Amygdala (tissue), 56 donors: ENCODE measurements at regions not wholly inside any gene's neighbourhood (a gene's known extent, or its start where the extent isn't known, plus 50 kb on each side); places are given as distances from the start of the nearest gene placed in this dataset.
"Not testable (repeated sequence)": the region's sequence is repeated elsewhere in the genome, so short reads cannot be mapped to it uniquely, and the experiment has no call there.

Experiments used
- DNase-seq, 56 donors: peaks; one replicate each; lab custom pipeline; 2025; lab: John Stamatoyannopoulos, UW

DNA sequence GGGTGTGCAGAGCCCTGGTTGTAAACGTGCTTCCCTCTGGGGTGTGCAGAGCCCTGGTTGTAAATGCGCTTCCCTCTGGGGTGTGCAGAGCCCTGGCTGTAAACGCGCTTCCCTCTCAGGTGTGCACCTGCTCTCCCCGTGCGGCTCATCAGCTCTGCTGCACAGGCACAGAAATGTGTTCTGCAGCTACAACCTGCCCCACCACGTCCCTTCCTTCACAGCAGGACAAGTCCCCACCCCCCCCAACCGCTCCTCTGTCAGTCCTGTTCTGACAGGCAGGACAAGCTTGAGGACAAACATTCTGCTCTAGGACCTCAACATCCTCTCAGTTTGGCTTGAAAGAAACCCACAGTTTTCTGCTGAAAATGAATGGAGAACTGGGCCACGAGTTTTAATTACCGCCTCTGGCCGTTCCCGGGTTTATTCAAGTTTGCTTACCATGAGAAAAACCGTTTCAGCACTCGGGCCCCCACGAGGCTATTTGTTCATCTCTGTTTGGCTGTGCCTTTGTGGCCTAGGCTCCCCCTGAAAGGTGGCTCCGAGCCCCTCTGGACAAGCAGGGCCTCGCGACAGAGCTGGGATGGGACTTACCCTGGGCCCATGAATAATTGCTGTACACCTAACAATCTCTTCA lies 81.0 kb upstream of the ASB18 start:
- DNase-seq: peak in 6 of 56 donors; percentile 23 to 47 (median 30)

DNA sequence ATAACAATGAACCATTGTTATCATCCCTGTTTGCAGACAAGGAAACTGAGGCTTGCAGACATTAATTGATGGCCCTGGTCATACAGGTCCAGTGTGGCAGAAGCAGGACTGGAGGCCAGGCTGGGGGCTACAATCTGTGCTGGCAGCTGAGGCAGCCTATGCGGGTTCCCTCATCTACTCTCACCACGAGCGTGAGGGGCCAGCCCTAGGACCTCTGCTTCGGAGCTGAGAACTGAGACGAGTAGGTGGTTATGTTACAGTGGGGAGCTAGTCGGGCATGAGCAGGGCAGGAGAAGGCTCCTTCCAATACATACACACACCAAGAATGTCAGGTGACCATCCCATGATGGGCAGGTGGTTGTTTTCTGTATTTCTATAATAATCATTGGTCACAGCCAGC lies 82.2 kb upstream of the ASB18 start:
- DNase-seq: no peak

DNA sequence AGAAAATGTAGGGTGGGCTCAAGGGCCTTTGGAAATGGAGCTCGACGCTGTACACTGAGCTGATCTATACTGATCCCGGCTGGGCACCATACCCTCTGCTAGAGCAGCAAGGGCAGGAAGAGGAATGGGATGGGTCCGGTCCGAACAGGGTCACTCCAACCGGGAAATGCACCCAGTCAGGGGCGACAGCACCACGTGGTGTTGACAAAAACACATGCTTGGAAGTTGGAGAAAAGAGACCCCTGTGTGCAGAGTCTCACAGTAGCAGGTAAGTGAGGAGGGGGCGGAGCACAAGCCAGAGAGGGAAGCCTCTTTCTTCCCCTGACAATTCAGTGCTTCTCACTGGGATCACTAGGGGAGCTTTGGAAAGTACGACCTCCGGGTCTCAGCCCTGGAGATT lies 84.1 kb upstream of the ASB18 start:
- no peak for DNase-seq

DNA sequence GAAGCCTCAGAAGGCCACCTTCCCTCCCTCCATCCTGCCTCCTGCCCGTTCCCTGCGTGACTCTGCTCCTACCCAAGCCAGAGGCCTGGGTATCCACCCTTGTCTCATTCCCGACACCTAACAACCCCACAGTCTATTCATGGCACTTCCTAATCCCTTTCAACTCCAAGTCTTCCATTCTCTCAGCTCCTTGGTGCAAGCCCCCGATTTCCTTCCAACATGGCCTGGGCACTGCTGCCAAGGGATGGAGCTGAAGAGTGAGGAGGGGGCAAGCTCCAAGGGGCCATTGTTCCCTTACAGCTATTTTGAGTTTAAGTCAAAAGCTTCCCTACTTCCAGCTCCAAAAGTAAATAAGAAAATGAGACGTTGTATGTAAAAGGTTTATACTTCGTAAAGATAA lies 84.8 kb upstream of the ASB18 start:
- DNase-seq: no peak

DNA sequence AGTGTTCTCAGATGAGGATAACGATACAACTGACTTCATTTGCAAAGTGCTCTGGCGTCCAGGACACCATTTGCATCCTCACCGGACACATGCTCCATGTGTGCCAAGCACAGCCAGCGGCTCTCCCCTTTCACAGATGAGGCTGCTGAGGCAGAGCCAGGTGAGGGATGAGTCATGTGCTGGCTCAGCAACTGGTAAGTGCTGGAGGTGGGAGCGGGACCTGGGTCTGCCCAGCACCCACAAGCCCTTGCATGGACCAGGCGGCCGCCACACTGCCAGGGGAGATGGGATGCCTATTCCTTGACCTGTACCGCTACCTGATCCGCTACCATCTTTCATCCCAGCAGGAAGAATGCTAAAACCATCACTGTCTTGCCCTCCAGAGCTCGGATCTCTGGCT lies 86.2 kb upstream of the ASB18 start:
- no peak for DNase-seq

DNA sequence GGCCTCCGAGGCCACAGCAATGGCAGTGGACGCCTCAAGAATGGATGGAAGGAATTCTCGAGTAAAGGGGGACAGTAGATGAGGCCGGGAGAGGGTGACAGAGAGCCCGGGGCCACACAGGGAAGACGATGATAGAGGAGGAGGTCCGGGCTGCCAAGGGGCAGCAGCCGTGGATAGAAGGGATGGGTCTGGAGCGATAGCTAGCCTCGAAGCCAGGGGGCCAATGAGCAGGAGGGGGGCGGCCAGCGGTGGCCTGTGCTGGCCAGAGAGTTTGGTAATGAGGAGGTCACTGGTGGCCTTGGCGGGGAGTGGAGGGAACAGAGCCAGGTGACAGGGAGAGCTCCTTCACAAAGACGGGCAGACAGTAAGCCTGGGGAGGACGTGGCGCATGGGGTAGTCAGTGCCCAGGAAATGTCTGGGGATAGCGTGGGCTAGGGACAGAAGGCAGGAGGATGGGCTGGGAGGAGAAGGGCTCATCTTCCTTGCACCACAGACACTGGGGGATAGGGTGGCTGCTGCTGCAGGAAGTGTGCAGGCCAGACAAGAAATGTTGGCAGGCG lies 87.8 kb upstream of the ASB18 start:
- DNase-seq: no peak

DNA sequence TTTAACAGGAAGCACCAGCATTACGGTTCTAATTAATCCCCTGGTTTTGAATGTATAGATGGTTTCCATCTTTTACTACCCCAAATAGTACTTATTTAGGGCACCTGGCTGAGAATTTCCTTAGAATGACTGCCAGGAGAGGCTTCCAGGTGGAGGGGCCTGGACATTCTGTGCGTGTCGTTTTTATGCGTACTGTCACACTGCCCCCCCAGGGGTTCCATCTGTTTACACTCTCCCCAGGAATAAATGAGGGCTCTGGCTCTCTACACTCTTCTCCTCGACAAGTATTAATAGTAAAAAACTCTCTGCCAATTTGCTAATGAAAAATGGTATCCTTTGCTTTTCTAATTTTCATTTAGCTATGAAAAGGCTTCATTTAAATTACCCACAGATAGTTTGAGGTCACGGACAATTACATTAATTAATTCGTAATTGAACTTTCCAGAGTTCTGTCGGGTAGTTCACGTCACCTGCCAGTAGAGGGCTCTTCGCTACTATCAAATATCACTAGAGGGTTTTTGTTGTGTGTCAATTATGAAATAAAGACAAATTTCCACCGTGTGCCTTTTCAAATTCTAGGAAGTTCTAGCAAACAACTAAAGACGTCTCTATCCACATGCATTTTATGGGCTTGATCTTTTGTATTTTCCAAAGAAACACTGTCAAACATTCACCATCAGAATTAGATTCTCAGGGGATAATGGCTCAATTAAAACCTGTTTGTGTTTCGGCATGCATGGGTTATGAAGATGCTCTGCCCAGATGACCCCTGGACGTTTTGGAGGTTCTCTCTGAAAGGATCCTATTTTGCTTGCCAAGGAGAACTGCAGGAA lies 88.8 kb upstream of the ASB18 start:
- peak in 2 of 56 donors; percentile 25 to 49 for DNase-seq

DNA sequence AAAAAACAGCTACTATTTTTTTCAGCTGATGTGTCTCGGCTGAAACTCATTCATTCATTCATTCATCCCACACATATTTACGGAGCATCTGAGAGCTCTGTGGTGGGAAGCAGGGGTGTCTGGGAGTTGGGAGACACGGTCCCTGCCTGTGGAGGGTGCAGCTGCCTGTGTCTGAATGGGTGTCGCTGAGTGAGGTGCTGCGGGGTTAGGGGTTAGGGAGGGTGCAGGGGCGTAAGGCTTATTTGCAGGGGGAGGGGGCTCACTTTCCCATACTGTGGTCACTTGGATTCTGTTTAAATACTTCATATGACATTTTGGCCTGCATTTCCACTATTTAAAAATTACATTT lies 89.4 kb upstream of the ASB18 start:
- no peak for DNase-seq

DNA sequence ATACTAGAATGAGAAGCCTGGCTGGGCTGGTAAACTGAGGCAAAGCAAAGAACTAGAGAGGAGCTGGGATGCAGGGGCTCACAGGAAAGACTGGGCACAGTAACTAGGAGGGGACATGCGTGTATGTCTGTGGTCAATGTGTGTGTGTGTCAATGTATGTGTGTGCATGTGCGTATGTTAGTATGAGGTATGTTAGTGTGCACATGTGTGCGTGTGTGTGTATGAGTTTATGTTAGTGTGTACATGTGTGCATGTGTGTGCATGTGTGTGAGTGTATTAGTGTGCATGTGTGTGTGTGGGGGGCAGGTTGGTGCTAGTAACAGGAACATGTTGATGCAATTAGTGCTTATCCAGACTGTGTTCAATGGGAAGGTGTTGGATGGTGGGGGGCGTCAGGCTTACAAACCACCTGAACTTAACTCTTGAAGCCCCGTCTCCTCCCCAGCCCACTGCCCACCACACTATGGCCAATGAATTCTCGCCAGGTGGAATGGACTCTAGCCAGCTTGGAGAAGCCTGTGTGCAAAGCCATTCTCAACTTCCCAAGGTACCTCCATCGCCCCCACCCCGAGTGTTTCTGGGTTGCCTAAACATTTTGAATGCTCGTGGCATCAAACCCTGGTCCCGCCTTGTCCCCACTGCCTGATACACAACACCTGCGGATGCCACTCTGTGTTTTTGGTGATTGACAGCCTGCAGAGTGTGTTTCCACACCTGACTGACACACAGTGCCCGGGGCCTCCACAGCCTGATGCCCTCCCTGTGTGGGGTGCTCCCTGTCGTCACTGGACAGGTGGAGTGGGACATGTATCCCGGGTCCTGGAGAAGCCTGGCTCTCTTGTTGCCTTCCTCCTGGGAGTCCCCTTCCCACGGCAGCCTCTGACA lies 90.1 kb upstream of the ASB18 start:
- DNase-seq: no peak

DNA sequence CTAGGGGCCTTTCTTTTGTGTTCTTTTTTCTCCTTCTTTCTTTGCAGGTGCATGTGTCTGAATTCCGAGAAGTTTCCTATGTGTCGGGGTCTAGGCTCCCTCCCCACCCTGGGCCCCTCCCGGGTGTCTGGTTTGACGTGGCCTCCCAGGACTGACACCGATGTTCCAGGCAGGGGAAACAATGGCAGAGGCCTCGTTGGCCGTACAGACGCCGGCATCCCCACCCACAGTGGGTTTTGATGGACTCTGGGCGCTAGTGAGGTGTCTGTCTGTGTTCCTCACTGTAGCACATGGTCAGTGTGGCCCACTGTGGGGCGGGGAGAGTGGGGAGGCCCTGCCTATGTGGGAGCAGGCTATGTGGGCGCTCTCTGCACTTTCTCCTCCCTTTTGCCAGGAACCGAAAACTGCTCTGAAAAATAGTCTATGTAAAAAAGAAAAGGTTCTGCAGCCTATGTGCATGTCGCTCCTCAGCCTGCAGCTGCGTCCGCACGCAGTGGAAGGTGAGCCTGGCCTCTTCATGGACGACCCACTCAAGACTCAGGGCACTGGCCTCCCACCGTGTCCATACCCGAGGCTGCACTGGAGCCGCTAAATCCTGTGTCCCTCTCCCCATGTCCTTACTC lies 90.9 kb upstream of the ASB18 start:
- DNase-seq: no peak

DNA sequence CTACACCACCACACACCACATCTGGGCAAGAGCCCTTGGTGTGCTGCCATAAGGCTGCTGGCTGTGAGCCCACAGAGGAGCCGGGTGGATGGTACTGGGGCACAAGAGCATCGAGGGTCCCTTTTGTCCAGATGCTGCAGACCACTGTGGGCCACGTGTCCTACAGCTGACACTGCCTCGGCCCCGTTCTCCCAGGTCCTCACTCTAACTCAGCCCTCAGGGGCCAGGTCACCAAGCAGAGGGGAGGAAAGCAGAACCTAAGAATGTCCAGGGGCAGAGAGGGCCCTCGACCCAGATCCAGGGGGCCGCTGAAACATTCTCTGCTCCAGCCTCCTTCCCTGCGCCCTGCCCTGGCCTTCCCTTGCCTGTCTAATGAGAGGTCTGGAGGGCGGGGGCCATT lies 91.7 kb upstream of the ASB18 start:
- no peak for DNase-seq

DNA sequence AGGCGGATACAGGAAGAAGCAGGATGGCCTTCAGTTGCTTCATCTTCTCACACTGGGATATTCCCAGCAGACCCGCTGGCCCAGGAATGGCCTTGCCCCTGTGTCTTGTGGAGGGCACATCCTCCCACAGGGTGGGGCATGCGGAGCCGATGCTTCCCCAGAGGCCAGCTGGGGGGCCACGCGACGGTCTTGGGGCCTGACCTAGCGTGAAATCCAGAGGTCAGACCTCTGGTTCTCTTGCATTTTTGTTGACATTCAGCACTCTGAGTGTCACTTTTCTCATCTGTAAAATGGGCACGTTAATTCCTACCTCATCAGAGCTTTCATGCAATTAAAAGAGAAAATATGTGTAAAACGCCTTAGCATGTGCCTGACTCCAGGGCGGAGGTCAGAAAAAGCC lies 92.1 kb upstream of the ASB18 start:
- not testable (repeated sequence) for DNase-seq

DNA sequence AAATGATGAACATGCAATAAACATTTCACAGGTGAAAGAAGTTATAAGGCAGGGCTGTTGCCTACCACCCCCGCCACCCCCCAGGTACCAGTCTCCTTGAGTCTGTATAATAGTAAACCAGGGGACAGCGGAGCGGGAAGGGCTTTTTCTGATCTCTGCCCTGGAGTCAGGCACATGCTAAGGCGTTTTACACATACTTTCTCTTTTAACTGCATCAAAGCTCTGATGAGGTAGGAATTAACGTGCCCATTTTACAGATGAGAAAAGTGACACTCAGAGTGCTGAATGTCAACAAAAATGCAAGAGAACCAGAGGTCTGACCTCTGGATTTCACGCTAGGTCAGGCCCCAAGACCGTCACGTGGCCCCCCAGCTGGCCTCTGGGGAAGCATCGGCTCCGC lies 94.3 kb upstream of the ASB18 start:
- DNase-seq: not testable (repeated sequence)

DNA sequence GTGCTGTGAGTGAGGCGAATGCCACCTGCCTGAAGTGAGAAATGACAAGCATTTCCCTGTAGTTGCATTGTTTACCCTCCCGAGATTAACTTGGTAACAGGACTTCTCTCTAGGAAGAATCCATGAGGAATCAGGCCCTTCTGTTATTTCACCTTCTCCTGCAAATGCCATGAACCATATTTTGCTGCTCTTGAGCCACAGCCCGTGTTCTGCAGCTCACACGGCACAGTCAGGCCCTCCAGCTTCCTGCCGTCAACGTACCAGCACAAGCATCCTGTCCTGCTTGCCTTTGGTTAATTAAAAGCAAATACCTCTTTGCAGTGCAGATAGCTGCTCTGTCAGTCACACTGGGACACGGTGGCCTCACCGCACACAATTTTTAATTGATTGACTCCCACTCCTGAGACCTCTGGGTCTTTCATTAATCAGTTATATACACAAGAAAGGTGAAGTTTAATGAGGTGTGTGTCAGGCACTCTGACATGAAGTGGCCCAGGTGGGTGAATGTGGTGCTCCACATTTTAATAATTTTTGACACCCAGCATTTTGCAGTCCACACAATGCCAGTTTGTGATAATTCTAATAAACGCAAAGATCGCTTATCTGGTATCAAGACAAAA lies 95.3 kb upstream of the ASB18 start:
- no peak for DNase-seq

DNA sequence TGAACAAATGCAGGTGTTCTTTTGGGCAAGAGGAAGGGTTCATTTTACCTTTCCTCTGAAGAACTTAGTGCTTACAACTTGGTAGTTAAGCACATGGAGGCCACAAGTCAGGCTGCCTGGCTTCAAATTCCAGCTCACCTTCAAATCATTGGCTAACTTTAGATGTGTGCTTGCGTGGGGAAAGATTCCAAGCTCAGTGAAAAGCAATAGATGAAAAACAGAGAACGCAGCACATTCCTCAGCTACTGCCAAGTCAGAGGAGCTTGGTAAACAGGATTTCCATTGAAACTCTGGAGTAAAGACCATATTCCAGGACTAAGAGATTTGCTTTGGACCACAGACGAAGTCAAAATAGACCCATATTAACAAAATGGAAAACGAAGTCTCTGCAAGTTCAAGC lies 96.3 kb upstream of the ASB18 start:
- DNase-seq: no peak

DNA sequence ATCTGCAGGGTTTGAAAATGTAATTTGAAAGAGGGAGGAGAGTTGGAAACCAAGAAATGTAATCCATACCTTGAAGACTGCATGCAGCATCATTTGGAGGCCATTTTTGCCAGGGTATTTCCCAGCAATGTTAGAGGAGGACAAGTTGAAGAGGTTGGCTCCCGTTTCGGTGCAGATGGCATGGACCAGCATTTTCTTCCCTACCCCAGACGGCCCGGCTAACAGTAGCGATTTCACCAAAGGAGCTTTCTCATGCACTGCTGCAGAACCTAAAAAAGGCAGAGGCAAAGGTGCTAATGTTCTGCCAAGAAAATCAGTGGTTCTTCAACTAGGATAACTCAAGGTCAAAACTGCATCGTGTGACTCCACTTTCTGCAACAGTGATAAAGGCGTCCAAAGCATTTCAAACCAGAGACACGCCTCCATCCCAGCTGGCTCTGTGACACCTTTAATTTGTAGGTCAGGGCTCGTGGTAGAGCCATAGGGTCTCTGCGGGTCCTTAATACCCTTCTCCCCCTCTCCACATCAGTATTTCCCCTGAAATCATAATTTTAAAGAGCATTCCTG lies 99.6 kb upstream of the ASB18 start:
- DNase-seq: no peak

DNA sequence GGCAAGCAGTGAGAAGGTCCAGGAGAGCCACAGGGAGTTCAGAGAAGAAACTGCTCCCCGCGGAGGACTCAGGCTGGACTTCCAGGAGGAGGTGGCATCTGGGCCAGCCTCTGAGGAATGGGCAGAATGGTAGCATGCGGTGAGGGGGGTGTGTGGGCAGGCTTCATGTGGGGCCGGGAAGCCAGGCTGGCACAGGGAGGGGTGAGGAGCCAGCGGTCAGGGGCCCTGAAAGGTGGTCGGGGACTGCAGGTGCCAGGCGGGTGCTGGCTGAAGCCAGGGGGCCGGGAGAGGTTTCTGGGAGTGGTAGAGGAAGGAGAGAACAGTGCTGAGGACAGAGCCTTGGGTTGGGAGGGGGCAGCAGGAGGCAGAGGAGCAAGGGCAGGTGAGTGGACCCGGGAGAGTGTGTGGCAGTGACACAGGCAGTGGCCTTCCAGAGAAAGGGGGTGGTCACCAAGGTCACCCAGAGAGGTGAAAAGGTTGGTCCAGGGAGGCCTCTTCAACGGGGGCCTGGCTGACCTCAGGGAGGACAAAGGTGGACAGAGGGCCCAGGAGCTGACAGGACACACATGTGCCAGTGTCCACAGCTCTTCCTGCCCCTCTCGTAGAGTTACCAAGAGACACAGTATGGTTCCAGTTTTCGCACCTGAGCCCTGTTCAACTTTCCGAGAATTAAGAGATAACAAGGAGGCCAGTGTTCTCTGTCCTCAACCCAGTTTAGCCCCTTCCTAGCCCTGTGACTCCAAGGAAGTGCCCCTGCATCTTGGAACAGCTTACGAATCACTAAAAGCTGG lies 101.2 kb upstream of the ASB18 start:
- DNase-seq: no peak

DNA sequence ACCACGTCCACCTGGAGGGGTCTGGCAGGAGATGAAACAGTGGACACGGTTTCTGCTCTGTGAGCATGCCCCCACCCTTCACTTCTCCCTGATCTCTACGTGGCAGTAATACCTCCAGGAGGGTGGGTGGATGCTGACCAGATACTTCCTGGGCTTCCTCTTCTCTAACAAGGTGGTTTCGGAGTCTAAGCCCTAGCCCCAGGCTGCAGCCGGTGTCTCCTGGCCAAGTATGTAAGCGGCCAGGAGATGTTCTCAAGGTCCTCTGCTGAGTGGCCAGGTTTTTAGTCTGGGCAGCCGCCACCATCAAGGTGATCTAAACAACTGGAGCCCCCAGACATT lies 101.8 kb upstream of the ASB18 start:
- no peak for DNase-seq

DNA sequence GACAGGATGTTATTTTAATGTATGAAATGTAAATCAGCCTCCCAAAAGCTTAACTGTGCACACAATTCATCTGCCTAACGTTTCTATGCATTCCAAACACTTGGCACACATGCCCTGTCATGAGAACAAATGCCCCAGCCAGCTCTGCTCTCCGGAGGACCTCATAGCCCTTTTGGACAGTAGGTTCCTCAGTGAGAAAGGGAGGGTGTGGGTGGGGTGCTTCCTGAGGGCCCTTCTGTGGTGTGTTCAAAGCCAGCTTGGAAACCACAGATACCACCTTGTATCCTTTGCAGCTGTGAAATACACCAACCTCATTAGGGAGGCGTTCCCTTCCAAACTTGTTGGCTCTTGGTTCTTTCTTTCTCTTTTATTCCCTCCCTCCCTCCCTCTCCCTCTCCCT lies 102.2 kb upstream of the ASB18 start:
- no peak for DNase-seq
